Activated naive CD8-positive, alpha-beta T cell treated with anti-CD3 and anti-CD28 coated beads, Interleukin-2, amount 50 U/mL, for 24 hours (primary cell): ENCODE measurements at regions not wholly inside any gene's neighbourhood (a gene's known extent, or its start where the extent isn't known, plus 50 kb on each side); places are given as distances from the start of the nearest gene placed in this dataset.
"Not testable (repeated sequence)": the region's sequence is repeated elsewhere in the genome, so short reads cannot be mapped to it uniquely, and the experiment has no call there.

Source experiments
- ATAC-seq: fragments of 150-1000 bp; cut with Tn5 transposase; one replicate; pipeline ENCODE4 v1.10.0; 2021
- DNase-seq: peaks from one replicate; pipeline ENCODE4 v3.0.0; 2021
- H3K27ac Mint-ChIP-seq: one replicate; pipeline ENCODE4 v1.8.0; 2021; ENCODE audit warnings: mild to moderate bottlenecking, mixed read lengths
- H3K27me3 Mint-ChIP-seq: one replicate; pipeline ENCODE4 v1.8.0; 2021; ENCODE audit warnings: mixed read lengths
- H3K36me3 Mint-ChIP-seq: one replicate; pipeline ENCODE4 v1.8.0; 2021; ENCODE audit warnings: low read depth, mixed read lengths
- H3K4me1 Mint-ChIP-seq: one replicate; pipeline ENCODE4 v1.8.0; 2021; ENCODE audit warnings: mixed read lengths
- H3K4me3 Mint-ChIP-seq: one replicate; pipeline ENCODE4 v1.8.0; 2021; ENCODE audit warnings: mild to moderate bottlenecking, moderate library complexity, mixed read lengths
- H3K9me3 Mint-ChIP-seq: one replicate; pipeline ENCODE4 v1.8.0; 2021; ENCODE audit warnings: mixed read lengths

DNA sequence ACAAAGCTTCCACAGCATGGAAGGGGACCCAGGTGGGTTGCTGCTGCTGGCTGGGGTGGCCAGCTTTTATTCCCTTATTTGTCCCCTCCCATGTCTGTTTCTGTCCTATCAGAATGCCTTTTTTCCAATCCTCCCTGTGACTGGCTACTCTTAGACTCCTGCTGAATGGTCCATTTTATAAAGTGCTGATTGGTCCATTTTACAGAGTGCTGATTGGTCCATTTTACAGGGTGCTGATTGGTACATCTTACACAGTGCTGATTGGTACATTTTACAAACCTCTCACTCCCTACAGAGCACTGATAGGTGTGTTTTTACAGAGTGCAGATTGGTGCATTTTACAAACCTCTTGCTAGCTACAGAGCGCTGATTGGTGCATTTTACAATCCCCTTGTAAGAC, 135.9 kb upstream of the SETMAR start:
- not testable (repeated sequence) for H3K4me1 Mint-ChIP-seq, H3K27ac Mint-ChIP-seq, H3K4me3 Mint-ChIP-seq, H3K27me3 Mint-ChIP-seq, H3K36me3 Mint-ChIP-seq, DNase-seq, H3K9me3 Mint-ChIP-seq, ATAC-seq

DNA sequence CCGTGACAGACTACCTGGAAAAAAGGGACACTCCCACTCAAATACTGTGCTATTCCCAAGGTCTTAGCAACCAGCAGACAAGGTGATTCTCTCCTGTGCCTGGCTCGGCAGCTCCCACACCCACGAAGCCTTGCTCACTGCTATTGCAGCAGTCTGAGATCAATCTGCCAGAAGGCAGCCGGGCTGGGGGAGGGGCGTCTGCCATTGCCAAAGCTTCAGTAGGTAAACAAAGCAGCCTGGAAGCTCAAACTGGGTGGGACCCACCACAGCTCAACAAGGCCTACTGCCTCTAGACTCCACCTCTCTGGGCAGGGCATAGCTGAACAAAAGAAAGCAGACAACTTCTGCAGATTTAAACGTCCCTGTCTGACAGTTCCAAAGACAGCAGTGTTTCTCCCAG, 128.4 kb upstream of the SETMAR start:
- Mint-ChIP-seq H3K9me3 (peaks cover 11% of the 10 kb centered on the region), H3K4me3 (no peak overlapping the region), H3K4me1 (no peaks in the 10 kb centered on the region), H3K36me3 (no peaks in the 10 kb centered on the region), H3K27me3 (no peaks in the 10 kb centered on the region), H3K27ac (no peak overlapping the region)
- ATAC-seq (no peak), DNase-seq (no peak)

DNA sequence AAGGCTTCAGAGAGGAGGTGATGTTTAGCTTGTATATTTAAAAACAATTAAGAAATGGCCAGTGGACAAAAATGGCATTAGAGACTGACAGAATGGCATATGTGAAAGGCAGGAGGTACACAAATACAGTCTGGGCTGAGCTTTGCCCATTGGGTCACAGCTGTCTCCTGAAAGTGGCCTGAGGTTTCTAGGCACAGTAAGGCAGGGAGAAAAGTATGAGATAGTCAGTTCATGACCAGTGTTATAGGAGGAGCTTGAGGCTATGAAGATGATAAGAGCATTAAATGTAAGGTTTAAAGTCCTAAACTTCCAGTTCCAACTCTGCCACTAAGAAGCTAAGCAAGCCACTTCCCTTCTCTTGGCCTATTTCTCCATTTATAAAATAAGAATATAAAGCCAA, 111.2 kb upstream of the SETMAR start:
- ATAC-seq (no peak), DNase-seq (no peak)
- Mint-ChIP-seq H3K4me1 (no peaks in the 10 kb centered on the region), H3K4me3 (no peak overlapping the region), H3K27ac (no peak overlapping the region), H3K9me3 (peaks cover 5% of the 10 kb centered on the region), H3K36me3 (no peaks in the 10 kb centered on the region), H3K27me3 (no peaks in the 10 kb centered on the region)

DNA sequence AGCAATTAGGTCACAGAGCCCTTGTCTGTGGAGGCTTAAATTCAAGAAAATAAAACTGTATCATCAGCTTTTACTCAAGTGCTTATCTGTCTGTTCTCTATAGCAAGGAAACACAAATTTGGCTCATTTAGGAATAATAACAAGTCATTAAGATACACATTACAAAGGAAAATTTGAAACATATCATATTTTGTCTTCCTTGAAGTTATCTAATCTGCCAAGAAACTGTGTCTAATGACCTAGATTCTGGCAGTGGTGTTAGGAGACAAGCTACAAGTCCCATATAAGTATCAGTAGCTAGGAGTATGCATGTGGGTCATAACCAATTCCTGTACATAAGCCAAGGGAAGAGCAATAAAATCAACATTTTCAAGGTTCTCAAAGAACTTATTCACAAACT, 108.2 kb upstream of the SETMAR start:
- Mint-ChIP-seq H3K36me3 (no peaks in the 10 kb centered on the region), H3K27me3 (no peaks in the 10 kb centered on the region), H3K4me1 (no peaks in the 10 kb centered on the region), H3K4me3 (no peak overlapping the region), H3K9me3 (peaks cover 5% of the 10 kb centered on the region), H3K27ac (no peak overlapping the region)
- ATAC-seq (no peak), DNase-seq (no peak)

DNA sequence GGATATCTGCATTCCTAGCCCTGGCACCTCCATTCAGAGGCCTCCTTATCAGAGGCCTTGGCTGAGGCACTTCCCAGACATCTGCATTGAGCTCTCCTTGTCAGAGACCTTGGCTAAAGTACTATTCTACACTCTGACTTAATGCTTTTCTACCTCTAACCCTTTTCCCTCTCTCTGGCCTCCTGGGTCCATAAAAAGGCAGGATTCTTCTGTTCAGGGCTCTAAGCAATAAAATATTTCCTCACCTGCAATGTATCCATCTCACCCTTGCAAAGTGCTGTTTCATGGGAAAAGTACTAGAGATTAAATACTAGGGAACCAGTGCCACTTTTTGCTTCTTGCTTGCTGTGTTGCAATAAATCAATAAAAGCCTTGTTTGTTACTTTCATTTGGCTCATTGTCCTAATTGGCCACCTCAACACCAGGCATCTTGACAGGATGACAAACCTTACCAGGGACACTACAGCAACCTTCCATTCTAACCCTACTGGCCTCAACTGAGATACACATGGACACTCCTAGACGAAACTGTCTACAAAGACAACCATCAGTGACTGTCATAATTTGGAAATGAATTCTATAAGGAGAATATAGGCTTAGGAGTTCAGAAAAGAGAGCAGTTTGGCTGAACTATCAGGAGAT, 106.5 kb upstream of the SETMAR start:
- no peaks in the 10 kb centered on the region for H3K36me3 Mint-ChIP-seq
- no peaks in the 10 kb centered on the region for H3K4me1 Mint-ChIP-seq
- no peaks in the 10 kb centered on the region for H3K27me3 Mint-ChIP-seq
- ATAC-seq (no peak), DNase-seq (no peak)
- no peak overlapping the region for H3K4me3 Mint-ChIP-seq
- H3K9me3 Mint-ChIP-seq: peaks cover 6% of the 10 kb centered on the region
- no peak overlapping the region for H3K27ac Mint-ChIP-seq

DNA sequence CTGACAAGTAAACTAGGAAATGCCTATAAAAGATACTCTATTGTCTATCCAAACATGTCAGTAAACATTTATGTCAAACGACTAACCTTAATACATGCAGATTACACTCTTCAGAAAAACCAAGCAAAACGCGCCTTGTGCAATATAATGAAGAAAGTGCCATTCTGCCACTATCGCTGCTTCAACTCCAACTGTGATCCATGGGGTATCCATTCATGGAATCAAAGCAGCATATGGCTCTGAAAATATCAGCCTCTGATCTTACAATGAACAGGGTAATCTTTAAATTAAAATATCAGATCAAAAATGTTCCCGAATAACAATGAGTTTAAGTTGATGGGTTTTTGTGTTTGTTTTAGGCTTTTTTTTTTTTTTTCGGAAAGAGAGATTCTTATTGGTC, 105.5 kb upstream of the SETMAR start:
- Mint-ChIP-seq H3K9me3 (peaks cover 11% of the 10 kb centered on the region), H3K4me3 (no peak overlapping the region), H3K36me3 (no peaks in the 10 kb centered on the region), H3K4me1 (no peaks in the 10 kb centered on the region), H3K27ac (no peak overlapping the region), H3K27me3 (no peaks in the 10 kb centered on the region)
- no peak for ATAC-seq
- no peak for DNase-seq

DNA sequence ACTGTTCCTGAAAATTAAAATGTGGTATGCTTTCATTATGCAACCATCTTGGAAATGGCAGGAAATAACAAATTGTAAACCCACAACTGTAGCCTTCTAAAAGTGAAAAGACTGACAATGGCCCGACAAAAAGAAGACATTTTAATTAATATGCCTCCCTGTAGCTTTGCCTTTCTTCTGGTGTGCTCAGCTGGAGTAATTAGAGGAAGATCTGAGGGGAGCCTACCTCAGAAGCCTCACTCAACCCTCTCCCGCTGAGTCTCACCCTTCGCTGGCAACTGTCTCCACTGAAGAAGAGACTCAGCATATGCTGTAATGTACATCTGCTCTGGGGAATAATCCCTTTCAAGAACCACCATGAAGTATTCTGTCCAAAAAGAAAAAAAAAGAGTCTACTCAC, 104.7 kb upstream of the SETMAR start:
- H3K9me3 Mint-ChIP-seq: peaks cover 14% of the 10 kb centered on the region
- H3K36me3 Mint-ChIP-seq: no peaks in the 10 kb centered on the region
- ATAC-seq (no peak), DNase-seq (no peak)
- no peaks in the 10 kb centered on the region for H3K27me3 Mint-ChIP-seq
- no peaks in the 10 kb centered on the region for H3K4me1 Mint-ChIP-seq
- H3K4me3 Mint-ChIP-seq: no peak overlapping the region
- no peak overlapping the region for H3K27ac Mint-ChIP-seq

DNA sequence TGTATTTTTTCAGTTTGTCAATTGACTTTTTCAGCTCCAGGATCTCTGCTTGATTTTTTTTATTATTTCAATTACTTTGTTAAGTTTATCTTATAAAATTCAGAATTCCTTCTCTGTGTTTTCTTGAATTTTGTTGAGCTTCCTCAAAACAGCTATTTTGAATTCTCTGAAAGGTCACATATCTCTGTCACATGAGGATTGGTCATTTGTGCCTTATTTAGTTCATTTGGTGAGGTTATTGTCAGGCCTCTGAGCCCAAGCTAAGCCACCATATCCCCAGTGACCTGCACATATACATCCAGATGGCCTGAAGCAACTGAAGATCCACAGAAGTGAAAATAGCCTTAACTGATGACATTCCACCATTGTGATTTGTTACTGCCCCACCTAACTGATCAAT, 98.4 kb upstream of the SETMAR start:
- H3K9me3 Mint-ChIP-seq: peaks cover 16% of the 10 kb centered on the region
- H3K27me3 Mint-ChIP-seq, H3K4me3 Mint-ChIP-seq, DNase-seq, H3K36me3 Mint-ChIP-seq, ATAC-seq, H3K4me1 Mint-ChIP-seq, H3K27ac Mint-ChIP-seq: not testable (repeated sequence)

DNA sequence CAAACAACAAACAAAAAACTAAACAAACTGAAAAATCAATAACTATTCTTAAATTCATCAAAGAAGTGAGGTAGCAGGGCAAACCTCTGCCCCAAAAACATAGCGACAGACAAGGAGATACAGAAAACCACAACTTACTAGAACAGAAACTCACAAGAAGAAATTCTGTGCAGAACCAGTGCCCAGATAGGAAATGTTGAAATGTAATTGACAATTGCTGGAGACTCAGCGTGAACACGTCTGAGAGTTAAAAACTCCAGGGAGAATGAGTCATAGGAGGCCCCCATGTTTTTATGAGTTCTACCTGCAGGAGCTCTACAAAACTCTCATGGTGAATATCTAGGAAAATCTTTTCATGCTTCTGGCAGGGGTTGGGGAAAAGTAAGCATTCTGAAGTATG, 95.5 kb upstream of the SETMAR start:
- peaks cover 2% of the 10 kb centered on the region for H3K36me3 Mint-ChIP-seq
- no peak overlapping the region for H3K4me3 Mint-ChIP-seq
- H3K4me1 Mint-ChIP-seq: no peaks in the 10 kb centered on the region
- DNase-seq (no peak), ATAC-seq (no peak)
- H3K27ac Mint-ChIP-seq: no peak overlapping the region
- H3K27me3 Mint-ChIP-seq: no peaks in the 10 kb centered on the region
- H3K9me3 Mint-ChIP-seq: peaks cover 11% of the 10 kb centered on the region

DNA sequence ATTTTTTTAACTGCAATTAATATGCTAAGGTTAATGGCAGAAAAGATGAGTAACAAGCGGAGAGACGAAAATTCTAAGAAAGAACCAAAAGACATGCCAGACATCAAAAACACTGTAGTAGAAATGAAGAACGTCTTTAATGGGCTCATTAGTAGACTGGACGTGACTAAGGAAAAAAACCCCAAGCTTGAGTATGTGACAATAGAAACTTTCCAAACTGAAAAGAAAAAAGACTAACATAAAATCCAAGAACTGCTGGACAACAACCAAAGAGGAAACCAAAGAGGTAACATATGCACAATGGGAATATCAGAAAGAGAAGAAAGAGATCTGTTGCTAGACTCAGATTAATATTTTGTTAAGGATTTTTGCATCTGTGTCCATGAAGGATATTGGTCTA, 94.6 kb upstream of the SETMAR start:
- Mint-ChIP-seq H3K36me3 (peaks cover 2% of the 10 kb centered on the region), H3K27ac (no peak overlapping the region), H3K27me3 (no peaks in the 10 kb centered on the region), H3K4me3 (no peak overlapping the region), H3K9me3 (peaks cover 15% of the 10 kb centered on the region), H3K4me1 (no peaks in the 10 kb centered on the region)
- ATAC-seq: no peak
- DNase-seq: no peak

DNA sequence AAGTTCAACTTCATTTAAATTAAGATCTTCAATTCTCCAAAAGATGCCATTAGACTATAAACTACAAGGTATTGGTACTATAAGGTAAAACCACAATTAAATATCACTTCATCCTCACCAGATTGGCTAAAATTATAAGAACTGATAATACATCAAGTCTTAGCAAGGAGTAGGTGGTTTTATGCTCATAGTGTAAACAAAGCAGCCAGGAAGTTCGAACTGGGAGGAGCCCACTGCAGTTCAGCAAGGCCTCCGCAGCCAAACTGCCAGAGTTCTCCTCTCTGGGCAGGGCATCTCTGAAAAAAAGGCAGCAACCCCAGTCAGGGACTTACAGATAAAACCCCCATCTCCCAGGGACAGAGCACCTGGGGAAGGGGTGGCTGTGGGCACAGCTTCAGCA, 91.6 kb upstream of the SETMAR start:
- DNase-seq (no peak), ATAC-seq (no peak)
- Mint-ChIP-seq H3K27me3 (no peaks in the 10 kb centered on the region), H3K9me3 (peaks cover 34% of the 10 kb centered on the region), H3K36me3 (peaks cover 2% of the 10 kb centered on the region), H3K4me1 (no peaks in the 10 kb centered on the region), H3K4me3 (no peak overlapping the region), H3K27ac (no peak overlapping the region)

DNA sequence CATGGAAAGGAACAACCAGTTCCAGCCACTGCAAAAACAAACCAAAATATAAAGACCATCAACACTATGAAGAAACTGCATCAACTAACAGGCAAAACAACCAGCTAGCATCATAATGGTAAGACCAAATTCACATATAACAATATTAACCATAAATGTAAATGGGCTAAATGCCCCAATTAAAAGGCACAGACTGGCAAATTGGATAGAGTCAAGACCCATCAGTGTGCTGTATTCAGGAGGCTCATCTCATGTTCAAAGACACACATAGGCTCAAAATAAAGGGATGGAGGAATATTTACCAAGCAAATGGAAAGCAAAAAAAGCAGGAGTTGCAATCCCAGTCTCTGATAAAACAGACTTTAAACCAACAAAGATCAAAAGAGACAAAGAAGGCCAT, 89.7 kb upstream of the SETMAR start:
- H3K27me3 Mint-ChIP-seq, H3K4me3 Mint-ChIP-seq: not testable (repeated sequence)

DNA sequence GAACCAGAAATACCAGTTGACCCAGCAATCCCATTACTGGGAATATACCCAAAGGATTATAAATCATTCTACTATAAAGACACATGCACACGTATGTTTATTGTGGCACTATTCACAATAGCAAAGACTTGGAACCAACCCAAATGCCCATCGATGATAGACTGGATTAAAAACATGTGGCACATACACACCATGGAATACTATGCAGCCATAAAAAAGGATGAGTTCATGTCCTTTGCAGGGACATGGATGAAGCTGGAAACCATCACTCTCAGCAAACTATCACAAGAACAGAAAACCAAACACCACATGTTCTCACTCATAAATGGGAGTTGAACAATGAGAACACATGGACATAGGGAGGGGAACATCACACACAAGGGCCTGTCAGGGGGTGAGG, 86.2 kb upstream of the SETMAR start:
- H3K27me3 Mint-ChIP-seq, ATAC-seq, H3K4me1 Mint-ChIP-seq, H3K4me3 Mint-ChIP-seq, H3K27ac Mint-ChIP-seq, DNase-seq, H3K36me3 Mint-ChIP-seq: not testable (repeated sequence)
- H3K9me3 Mint-ChIP-seq: peaks cover 34% of the 10 kb centered on the region

More for the DNA sequence above, 89.7 kb upstream of the SETMAR start:
- not testable (repeated sequence) for H3K27ac Mint-ChIP-seq, ATAC-seq, H3K4me1 Mint-ChIP-seq, H3K36me3 Mint-ChIP-seq, DNase-seq
- peaks cover 34% of the 10 kb centered on the region for H3K9me3 Mint-ChIP-seq

DNA sequence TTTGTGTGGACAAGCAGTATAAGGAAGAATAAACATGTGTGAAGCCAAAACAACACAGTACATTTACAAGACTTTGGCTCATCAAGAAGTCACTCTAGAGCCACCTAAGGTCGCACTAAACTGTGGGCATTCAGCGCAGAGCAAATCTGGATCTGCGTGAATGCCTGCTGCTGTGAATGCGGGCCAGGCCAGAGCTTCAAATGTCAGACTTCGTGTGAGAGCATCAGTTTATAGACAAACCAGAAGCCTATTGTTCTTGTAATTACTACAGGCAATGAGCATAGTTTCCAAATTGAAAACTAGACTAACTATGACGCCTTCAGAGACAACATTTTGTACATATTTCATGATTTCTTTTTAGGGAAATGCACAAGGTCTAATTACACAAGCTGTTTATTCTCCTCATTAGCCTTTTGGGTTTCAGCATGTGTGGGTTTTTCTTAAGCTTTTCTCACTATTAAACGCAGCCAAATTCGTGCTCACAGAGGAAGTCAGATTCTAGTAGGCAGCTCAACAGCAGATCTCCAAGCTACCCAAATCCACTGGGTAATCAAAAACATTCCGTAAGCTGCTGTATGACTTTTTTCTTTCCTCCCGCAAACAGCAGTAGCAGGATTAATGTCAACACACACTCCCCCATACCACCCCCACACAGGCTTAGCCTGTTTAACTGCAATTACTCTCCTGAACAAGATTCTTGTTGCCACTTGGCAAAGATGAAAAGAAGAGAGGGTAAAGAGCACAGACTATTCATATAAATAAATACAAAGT, 84.5 kb upstream of the SETMAR start:
- no peak overlapping the region for H3K27ac Mint-ChIP-seq
- no peaks in the 10 kb centered on the region for H3K36me3 Mint-ChIP-seq
- DNase-seq (no peak), ATAC-seq (no peak)
- peaks cover 19% of the 10 kb centered on the region for H3K9me3 Mint-ChIP-seq
- peaks cover 6% of the 10 kb centered on the region for H3K4me1 Mint-ChIP-seq
- H3K4me3 Mint-ChIP-seq: no peak overlapping the region
- H3K27me3 Mint-ChIP-seq: no peaks in the 10 kb centered on the region

DNA sequence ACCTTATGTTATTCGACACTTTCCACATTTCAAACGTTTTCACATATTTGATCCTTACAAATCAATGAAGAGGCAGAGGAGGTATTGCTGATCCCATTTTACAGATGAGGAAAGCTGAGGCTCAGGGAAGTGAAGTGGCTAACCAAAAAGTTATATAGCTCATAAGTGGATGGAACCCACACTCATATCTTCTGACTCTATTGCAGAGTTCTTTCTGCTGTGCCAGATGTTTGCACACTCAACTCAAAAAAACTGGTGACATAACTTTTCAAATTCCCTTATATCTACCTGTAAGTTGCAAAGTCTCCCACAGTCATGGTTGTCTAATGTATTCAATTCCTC, 84.0 kb upstream of the SETMAR start:
- Mint-ChIP-seq H3K27ac (no peak overlapping the region), H3K4me1 (peaks cover 6% of the 10 kb centered on the region), H3K9me3 (peaks cover 14% of the 10 kb centered on the region), H3K36me3 (no peaks in the 10 kb centered on the region), H3K27me3 (no peaks in the 10 kb centered on the region), H3K4me3 (no peak overlapping the region)
- ATAC-seq (no peak), DNase-seq (no peak)

DNA sequence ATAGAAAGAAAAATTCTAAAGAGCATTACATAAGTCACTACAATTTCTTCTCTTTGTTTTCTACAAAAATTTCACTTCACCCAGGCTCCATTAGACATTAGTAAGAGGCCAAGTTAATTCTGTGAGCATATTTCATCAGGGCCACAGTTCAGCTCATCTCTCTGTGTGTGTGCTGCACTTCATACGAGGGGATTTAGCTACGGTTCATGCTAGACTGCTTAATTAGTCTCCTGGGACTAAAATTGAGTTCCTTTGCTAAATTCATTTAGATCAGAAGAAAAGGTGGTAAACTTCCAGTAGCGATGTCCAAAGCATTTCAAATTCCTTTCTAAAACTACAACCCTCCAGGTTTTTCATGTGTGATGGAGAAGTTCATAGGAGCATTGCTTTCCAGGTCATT, 83.1 kb upstream of the SETMAR start:
- Mint-ChIP-seq H3K4me3 (no peak overlapping the region), H3K27me3 (no peaks in the 10 kb centered on the region)

More for the DNA sequence above, 83.1 kb upstream of the SETMAR start:
- ATAC-seq: no peak
- no peaks in the 10 kb centered on the region for H3K36me3 Mint-ChIP-seq
- peaks cover 8% of the 10 kb centered on the region for H3K9me3 Mint-ChIP-seq
- H3K27ac Mint-ChIP-seq: no peak overlapping the region
- peaks cover 6% of the 10 kb centered on the region for H3K4me1 Mint-ChIP-seq
- DNase-seq: no peak
